Hindlimb muscle (tissue), 1 donor: ENCODE measurements at regions not wholly inside any gene's neighbourhood (a gene's known extent, or its start where the extent isn't known, plus 50 kb on each side); places are given as distances from the start of the nearest gene placed in this dataset.

ENCODE experiments used
- DNase-seq: peaks from one replicate; pipeline ENCODE4 v3.0.0-alpha.2; 2013

GRCh38 chr10:131676046-131676799 lies 224.6 kb upstream of the PPP2R2D start:
- no peak for DNase-seq

GRCh38 chr10:131676800-131677421 lies 223.9 kb upstream of the PPP2R2D start:
- DNase-seq, result no peak

GRCh38 chr10:131677671-131678070 lies 223.1 kb upstream of the PPP2R2D start:
- no peak for DNase-seq

- no peak for DNase-seq
These were observed 222.6 kb upstream of the PPP2R2D start for GRCh38 chr10:131678171-131678570.

- DNase-seq, result no peak
These were observed 222.2 kb upstream of the PPP2R2D start for GRCh38 chr10:131678613-131679012.

- no peak for DNase-seq
These were observed 220.9 kb upstream of the PPP2R2D start for GRCh38 chr10:131679926-131680325.

GRCh38 chr10:131681122-131681521 lies 219.7 kb upstream of the PPP2R2D start:
- DNase-seq, result no peak

GRCh38 chr10:131681656-131682055 lies 219.2 kb upstream of the PPP2R2D start:
- DNase-seq, result no peak

- no peak for DNase-seq
These were observed 218.4 kb upstream of the PPP2R2D start for GRCh38 chr10:131682271-131682962.

- DNase-seq, result no peak
These were observed 217.4 kb upstream of the PPP2R2D start for GRCh38 chr10:131683281-131683861.

GRCh38 chr10:131683941-131684340 lies 216.9 kb upstream of the PPP2R2D start:
- DNase-seq, result no peak

- no peak for DNase-seq
These were observed 215.8 kb upstream of the PPP2R2D start for GRCh38 chr10:131685007-131685406.

GRCh38 chr10:131685576-131685975 lies 215.2 kb upstream of the PPP2R2D start:
- no peak for DNase-seq

- DNase-seq, result no peak
These were observed 213.9 kb upstream of the PPP2R2D start for GRCh38 chr10:131686781-131687420.

- no peak for DNase-seq
These were observed 212.5 kb upstream of the PPP2R2D start for GRCh38 chr10:131688304-131688703.

- DNase-seq, result no peak
These were observed 211.8 kb upstream of the PPP2R2D start for GRCh38 chr10:131689016-131689415.

- DNase-seq, result no peak
These were observed 211.3 kb upstream of the PPP2R2D start for GRCh38 chr10:131689486-131689885.

GRCh38 chr10:131689954-131690757 lies 210.7 kb upstream of the PPP2R2D start:
- DNase-seq, result no peak

GRCh38 chr10:131690805-131691239 lies 210.0 kb upstream of the PPP2R2D start:
- DNase-seq, result no peak

- no peak for DNase-seq
These were observed 209.2 kb upstream of the PPP2R2D start for GRCh38 chr10:131691481-131692090.

- DNase-seq, result no peak
These were observed 208.6 kb upstream of the PPP2R2D start for GRCh38 chr10:131692176-131692575.
